ENCODE measurements at regions not wholly inside any gene's neighbourhood (a gene's known extent, or its start where the extent isn't known, plus 50 kb on each side); places are given as distances from the start of the nearest gene placed in this dataset.

- TF ChIP-seq POLR2AphosphoS5 (IDR thresholded peaks at IDR 0.05) (no peak), CTCF (IDR thresholded peaks at IDR 0.05) (no peak), POLR2A (IDR thresholded peaks at IDR 0.05) (no peak)
Measured at GRCh38 chr12:116454950-116455447, 104.2 kb upstream of the MAP1LC3B2 start.

Measured in breast epithelium (tissue), 3 donors.